HuH-7 (cell line): ENCODE measurements at regions not wholly inside any gene's neighbourhood (a gene's known extent, or its start where the extent isn't known, plus 50 kb on each side); places are given as distances from the start of the nearest gene placed in this dataset.

Source experiments
- DNase-seq: peaks from one replicate; pipeline ENCODE4 v3.0.0; 2011; ENCODE audit warnings: low spot score

- DNase-seq: no peak
These were observed 93.2 kb upstream of the RTL6 start for GRCh38 chr22:44591146-44591790.

- no peak for DNase-seq
These were observed 92.3 kb upstream of the RTL6 start for GRCh38 chr22:44590291-44590690.

GRCh38 chr22:44589831-44590230 lies 91.8 kb upstream of the RTL6 start:
- DNase-seq: no peak

- DNase-seq: no peak
These were observed 90.3 kb upstream of the RTL6 start for GRCh38 chr22:44588348-44588747.

GRCh38 chr22:44587737-44588310 lies 89.8 kb upstream of the RTL6 start:
- DNase-seq: no peak

- no peak for DNase-seq
These were observed 89.1 kb upstream of the RTL6 start for GRCh38 chr22:44586999-44587736.

- DNase-seq: no peak
These were observed 88.4 kb upstream of the RTL6 start for GRCh38 chr22:44586351-44586990.

GRCh38 chr22:44585559-44586350 lies 87.7 kb upstream of the RTL6 start:
- no peak for DNase-seq

GRCh38 chr22:44584256-44584902 lies 86.3 kb upstream of the RTL6 start:
- DNase-seq: no peak

- DNase-seq: no peak
These were observed 85.8 kb upstream of the RTL6 start for GRCh38 chr22:44583854-44584253.

- no peak for DNase-seq
These were observed 85.2 kb upstream of the RTL6 start for GRCh38 chr22:44583061-44583760.

GRCh38 chr22:44582016-44582415 lies 84.0 kb upstream of the RTL6 start:
- DNase-seq: no peak

- no peak for DNase-seq
These were observed 83.0 kb upstream of the RTL6 start for GRCh38 chr22:44581096-44581435.

- DNase-seq: no peak
These were observed 82.4 kb upstream of the RTL6 start for GRCh38 chr22:44580176-44581095.

GRCh38 chr22:44578516-44579230 lies 80.6 kb upstream of the RTL6 start:
- no peak for DNase-seq

GRCh38 chr22:44578110-44578457 lies 80.1 kb upstream of the RTL6 start:
- no peak for DNase-seq

- DNase-seq: no peak
These were observed 79.5 kb upstream of the RTL6 start for GRCh38 chr22:44577391-44578109.

- DNase-seq: no peak
These were observed 78.6 kb upstream of the RTL6 start for GRCh38 chr22:44576311-44577260.
